Nephron progenitor cell (in vitro differentiated cells): ENCODE measurements at regions not wholly inside any gene's neighbourhood (a gene's known extent, or its start where the extent isn't known, plus 50 kb on each side); places are given as distances from the start of the nearest gene placed in this dataset.
A peak's percentile ranks its signal among the peaks of the same experiment; 100 is the strongest.

Experiments used
- DNase-seq: peaks from one replicate; pipeline ENCODE4 v3.0.0; 2021
- H3K27ac Mint-ChIP-seq: 2 replicates; pipeline ENCODE4 v1.8.0; 2021; ENCODE audit warnings: mild to moderate bottlenecking, moderate library complexity, mixed read lengths
- H3K27me3 Mint-ChIP-seq: 2 replicates; pipeline ENCODE4 v1.8.0; 2021; ENCODE audit warnings: mild to moderate bottlenecking, low read depth, mixed read lengths; ENCODE audit not compliant: poor library complexity
- H3K36me3 Mint-ChIP-seq: 2 replicates; pipeline ENCODE4 v1.8.0; 2021; ENCODE audit warnings: low read depth, mixed read lengths
- H3K4me1 Mint-ChIP-seq: 2 replicates; pipeline ENCODE4 v1.8.0; 2021; ENCODE audit warnings: mixed read lengths
- H3K4me3 Mint-ChIP-seq: 2 replicates; pipeline ENCODE4 v1.8.0; 2021; ENCODE audit warnings: mild to moderate bottlenecking, moderate library complexity, mixed read lengths
- H3K9me3 Mint-ChIP-seq: 2 replicates; pipeline ENCODE4 v1.8.0; 2021; ENCODE audit warnings: mild to moderate bottlenecking, moderate library complexity, mixed read lengths
- TF ChIP-seq, protein P1 (sequence below): fragments of 200-600 bp; sonication (generic); IDR thresholded peaks from 2 replicates; pipeline ENCODE4 v1.5.0; 2021; ENCODE audit warnings: antibody characterized with exemption

DNA sequence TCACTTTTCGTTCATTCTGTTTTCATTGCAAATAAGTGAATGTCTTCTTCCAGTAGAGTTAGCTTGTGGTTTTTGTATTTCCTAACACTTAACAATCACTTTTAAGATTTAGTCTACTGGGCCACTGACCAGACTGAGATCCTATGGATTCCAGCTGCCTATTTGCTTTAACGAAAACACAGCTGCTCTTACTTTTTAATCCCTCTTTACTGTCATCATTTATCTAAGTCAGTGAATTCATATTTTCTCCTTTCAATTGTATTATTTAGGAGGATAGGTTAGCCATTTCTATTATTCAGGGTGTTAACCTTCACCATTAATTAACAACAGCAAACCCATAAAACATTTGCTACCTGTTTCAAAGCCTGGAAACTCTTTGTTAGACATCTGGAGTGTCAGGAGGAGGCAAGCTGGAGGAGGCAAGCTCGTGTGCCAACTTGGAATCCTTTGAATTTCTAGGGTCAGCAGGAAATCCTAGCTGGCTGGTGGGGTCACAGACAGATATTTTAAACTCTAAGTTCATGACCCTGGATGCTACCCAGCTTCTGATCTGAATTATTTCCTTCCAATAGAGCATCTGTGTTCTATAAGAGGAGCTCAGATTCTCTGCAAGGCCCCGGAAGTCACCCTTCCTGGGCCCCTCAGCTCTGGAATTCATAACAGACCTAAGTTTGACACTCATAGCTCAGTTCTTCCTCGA, 385.3 kb downstream of the RBM43 start:
- Mint-ChIP-seq H3K36me3 (no peaks in the 10 kb centered on the region), H3K4me3 (no peak overlapping the region), H3K27ac (peak overlapping the region; percentile 92), H3K4me1 (peaks cover 40% of the 10 kb centered on the region), H3K9me3 (peaks cover 30% of the 10 kb centered on the region), H3K27me3 (no peaks in the 10 kb centered on the region)
- TF ChIP-seq, protein P1, sequence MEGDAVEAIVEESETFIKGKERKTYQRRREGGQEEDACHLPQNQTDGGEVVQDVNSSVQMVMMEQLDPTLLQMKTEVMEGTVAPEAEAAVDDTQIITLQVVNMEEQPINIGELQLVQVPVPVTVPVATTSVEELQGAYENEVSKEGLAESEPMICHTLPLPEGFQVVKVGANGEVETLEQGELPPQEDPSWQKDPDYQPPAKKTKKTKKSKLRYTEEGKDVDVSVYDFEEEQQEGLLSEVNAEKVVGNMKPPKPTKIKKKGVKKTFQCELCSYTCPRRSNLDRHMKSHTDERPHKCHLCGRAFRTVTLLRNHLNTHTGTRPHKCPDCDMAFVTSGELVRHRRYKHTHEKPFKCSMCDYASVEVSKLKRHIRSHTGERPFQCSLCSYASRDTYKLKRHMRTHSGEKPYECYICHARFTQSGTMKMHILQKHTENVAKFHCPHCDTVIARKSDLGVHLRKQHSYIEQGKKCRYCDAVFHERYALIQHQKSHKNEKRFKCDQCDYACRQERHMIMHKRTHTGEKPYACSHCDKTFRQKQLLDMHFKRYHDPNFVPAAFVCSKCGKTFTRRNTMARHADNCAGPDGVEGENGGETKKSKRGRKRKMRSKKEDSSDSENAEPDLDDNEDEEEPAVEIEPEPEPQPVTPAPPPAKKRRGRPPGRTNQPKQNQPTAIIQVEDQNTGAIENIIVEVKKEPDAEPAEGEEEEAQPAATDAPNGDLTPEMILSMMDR: no peak
- peak; percentile 14 for DNase-seq

DNA sequence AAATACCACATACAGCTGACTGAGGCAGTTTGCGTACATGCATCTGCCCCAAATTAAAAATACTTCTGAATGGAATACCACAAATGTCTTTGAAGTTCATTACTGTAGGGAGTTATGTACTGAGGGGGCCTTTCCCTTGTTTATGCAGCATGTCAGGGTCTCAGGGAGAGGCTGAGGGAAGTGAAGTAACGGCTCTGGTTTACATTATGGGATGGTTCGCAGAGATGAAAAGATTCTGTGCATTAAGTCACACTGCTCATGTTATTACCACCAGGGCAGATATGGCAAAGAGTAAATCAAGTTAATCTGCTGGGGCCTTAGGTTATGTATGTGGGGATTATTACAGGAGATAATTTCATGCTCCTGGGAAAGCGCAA, 385.9 kb upstream of the RND3 start:
- Mint-ChIP-seq H3K27me3 (no peaks in the 10 kb centered on the region), H3K27ac (no peak overlapping the region), H3K9me3 (peaks cover 14% of the 10 kb centered on the region), H3K4me1 (peaks cover 40% of the 10 kb centered on the region), H3K4me3 (no peak overlapping the region), H3K36me3 (no peaks in the 10 kb centered on the region)
- no peak for DNase-seq
- TF ChIP-seq, protein P1: no peak

DNA sequence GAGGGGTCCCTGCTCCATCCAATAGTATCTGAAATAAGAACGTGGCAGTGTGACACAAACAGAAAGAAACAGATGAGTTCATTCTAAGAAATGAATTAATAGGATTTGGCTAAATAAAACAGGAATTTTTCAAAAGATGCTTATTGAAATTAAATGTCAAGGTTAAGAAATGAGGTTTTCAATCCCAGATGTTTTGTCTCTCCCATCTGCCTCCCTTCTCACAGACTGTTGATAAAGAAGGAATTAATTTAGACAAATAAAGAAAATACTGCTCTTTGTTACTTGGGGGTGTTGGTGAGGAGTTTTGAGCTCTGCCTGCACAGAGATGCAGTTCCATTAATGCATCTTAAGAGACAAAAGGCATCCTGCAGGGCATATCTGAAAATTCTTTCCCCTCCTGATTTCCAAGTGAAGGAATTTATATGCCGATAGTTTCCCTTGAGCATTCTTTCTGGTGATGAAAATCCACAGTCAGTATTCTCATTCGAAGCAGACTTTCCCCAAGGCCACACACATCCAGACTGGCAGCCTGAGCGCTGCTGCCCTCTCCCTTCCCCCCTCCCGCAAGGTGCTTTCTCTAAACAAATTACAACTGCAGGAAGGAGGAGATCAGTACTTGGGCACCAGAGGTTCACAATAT, 385.4 kb upstream of the RND3 start:
- peaks cover 40% of the 10 kb centered on the region for H3K4me1 Mint-ChIP-seq

DNA sequence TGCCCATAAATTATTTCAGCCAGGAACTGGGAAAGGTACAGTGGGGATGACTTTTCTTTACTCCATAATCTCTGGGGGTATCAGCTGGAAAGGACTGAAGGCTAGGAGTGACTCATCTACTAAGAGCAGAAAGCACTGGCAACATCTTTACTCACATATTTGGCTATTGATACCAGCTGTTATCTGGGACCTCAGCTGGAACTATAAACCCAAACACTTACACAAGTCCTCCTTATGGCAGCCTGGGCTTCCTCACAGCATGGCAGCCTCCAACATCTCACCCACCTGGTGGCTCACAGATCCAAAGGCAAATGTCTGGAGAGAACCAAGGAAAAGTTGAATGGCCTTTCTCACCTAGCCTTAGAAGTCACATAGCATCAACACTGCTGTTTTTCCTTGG, 379.0 kb upstream of the RND3 start:
- Mint-ChIP-seq H3K27me3 (no peaks in the 10 kb centered on the region), H3K9me3 (peaks cover 35% of the 10 kb centered on the region), H3K36me3 (no peaks in the 10 kb centered on the region), H3K4me3 (no peak overlapping the region), H3K4me1 (no peaks in the 10 kb centered on the region), H3K27ac (no peak overlapping the region)
- TF ChIP-seq, protein P1: no peak
- DNase-seq: no peak

More for the DNA sequence above, 385.4 kb upstream of the RND3 start:
- TF ChIP-seq, protein P1: no peak
- H3K9me3 Mint-ChIP-seq: peaks cover 9% of the 10 kb centered on the region
- peak; percentile 11 for DNase-seq
- H3K27ac Mint-ChIP-seq: no peak overlapping the region
- H3K27me3 Mint-ChIP-seq: no peaks in the 10 kb centered on the region
- H3K36me3 Mint-ChIP-seq: no peaks in the 10 kb centered on the region
- H3K4me3 Mint-ChIP-seq: no peak overlapping the region

DNA sequence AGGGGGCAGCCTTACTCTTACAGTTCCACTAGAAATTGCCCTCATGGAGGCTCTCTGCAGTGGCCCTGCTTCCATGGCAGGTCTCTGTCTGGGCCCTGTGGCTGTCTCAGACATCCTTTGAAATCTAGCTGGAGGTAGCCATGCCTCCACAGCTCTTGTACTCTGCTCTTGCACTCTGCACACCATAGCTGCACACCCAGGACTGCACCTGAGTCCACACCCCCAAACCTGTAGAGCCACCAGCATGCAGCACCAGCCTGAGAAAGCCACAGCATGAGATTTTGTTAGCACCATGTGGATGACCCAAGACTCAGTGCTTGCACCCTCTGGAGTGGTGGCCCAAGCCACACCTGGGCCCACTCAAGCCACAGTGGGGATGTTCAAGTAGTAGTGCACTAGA, 376.2 kb upstream of the RND3 start:
- H3K27me3 Mint-ChIP-seq: no peaks in the 10 kb centered on the region
- no peak overlapping the region for H3K4me3 Mint-ChIP-seq
- no peaks in the 10 kb centered on the region for H3K4me1 Mint-ChIP-seq
- H3K9me3 Mint-ChIP-seq: peaks cover 35% of the 10 kb centered on the region
- TF ChIP-seq, protein P1: no peak
- DNase-seq: no peak
- H3K36me3 Mint-ChIP-seq: no peaks in the 10 kb centered on the region
- no peak overlapping the region for H3K27ac Mint-ChIP-seq

DNA sequence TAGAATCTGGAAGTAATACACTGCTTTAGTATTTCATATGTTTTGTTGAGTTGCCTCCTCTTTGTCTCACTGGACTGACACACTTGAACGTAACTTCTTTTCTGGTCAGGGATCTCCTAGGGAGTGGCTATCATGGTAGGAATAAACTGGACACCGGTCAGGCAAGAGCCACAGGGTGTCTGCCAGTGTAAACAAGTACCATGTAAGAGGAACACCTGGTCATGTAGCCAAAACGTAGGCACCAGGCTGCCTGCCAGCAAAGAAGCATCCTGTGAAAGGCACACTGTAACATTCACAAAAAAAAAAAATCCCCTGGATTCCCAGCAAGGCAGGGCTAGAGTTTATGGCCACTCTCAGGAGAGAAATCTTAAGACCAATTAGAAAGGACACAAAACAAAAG, 372.8 kb upstream of the RND3 start:
- Mint-ChIP-seq H3K36me3 (no peaks in the 10 kb centered on the region), H3K27ac (no peak overlapping the region), H3K27me3 (no peaks in the 10 kb centered on the region), H3K9me3 (peaks cover 26% of the 10 kb centered on the region), H3K4me3 (no peak overlapping the region), H3K4me1 (no peaks in the 10 kb centered on the region)
- DNase-seq: no peak
- TF ChIP-seq, protein P1: no peak
